Effector memory CD8-positive, alpha-beta T cell (primary cell): ENCODE measurements at regions not wholly inside any gene's neighbourhood (a gene's known extent, or its start where the extent isn't known, plus 50 kb on each side); places are given as distances from the start of the nearest gene placed in this dataset.

Experiments used
- ATAC-seq: fragments of 150-1000 bp; cut with Tn5 transposase; replicated peaks from 2 replicates; pipeline ENCODE4 v1.10.0; 2021; ENCODE audit warnings: mild to moderate bottlenecking, moderate library complexity
- DNase-seq, 3 experiments: peaks; one replicate each; pipeline ENCODE4 v3.0.0; 2021
- H3K27ac Mint-ChIP-seq, 2 donors: one replicate each; pipeline ENCODE4 v1.8.0; 2022; ENCODE audit warnings: mild to moderate bottlenecking in 2 of 2, mixed read lengths in 2 of 2, moderate library complexity in 2 of 2
- H3K27me3 Mint-ChIP-seq, 2 donors: one replicate each; pipeline ENCODE4 v1.8.0; 2022; ENCODE audit warnings: mixed read lengths in 2 of 2
- H3K36me3 Mint-ChIP-seq: one replicate; pipeline ENCODE4 v1.8.0; 2022; ENCODE audit warnings: mild to moderate bottlenecking, moderate library complexity, mixed read lengths; ENCODE audit not compliant: insufficient read depth
- H3K4me1 Mint-ChIP-seq, 2 donors: one replicate each; pipeline ENCODE4 v1.8.0; 2022; ENCODE audit warnings: low read depth in 2 of 2, mixed read lengths in 2 of 2
- H3K4me3 Mint-ChIP-seq, 2 donors: one replicate each; pipeline ENCODE4 v1.8.0; 2022; ENCODE audit warnings: mild to moderate bottlenecking in 2 of 2, mixed read lengths in 2 of 2, moderate library complexity in 2 of 2
- H3K9me3 Mint-ChIP-seq, 2 donors: one replicate each; pipeline ENCODE4 v1.8.0; 2022; ENCODE audit warnings: mixed read lengths in 2 of 2

- H3K4me1 Mint-ChIP-seq: no peaks in the 10 kb centered on the region
Measured at GRCh38 chr13:78215458-78216108, 297.0 kb upstream of the EDNRB start.

GRCh38 chr13:78201411-78201810 is 282.8 kb upstream of the EDNRB start:
- no peak for ATAC-seq
- no peak for DNase-seq
- H3K36me3 Mint-ChIP-seq: no peaks in the 10 kb centered on the region
- H3K4me3 Mint-ChIP-seq: no peak overlapping the region
- no peaks in the 10 kb centered on the region for H3K9me3 Mint-ChIP-seq
- H3K27ac Mint-ChIP-seq: no peak overlapping the region
- H3K4me1 Mint-ChIP-seq: no peaks in the 10 kb centered on the region
- no peaks in the 10 kb centered on the region for H3K27me3 Mint-ChIP-seq

More at GRCh38 chr13:78215458-78216108, 297.0 kb upstream of the EDNRB start:
- DNase-seq (no peak), ATAC-seq (no peak)
- no peaks in the 10 kb centered on the region for H3K36me3 Mint-ChIP-seq
- H3K9me3 Mint-ChIP-seq: no peaks in the 10 kb centered on the region
- no peak overlapping the region for H3K27ac Mint-ChIP-seq
- H3K27me3 Mint-ChIP-seq: no peaks in the 10 kb centered on the region
- no peak overlapping the region for H3K4me3 Mint-ChIP-seq

GRCh38 chr13:78198821-78199220 is 280.2 kb upstream of the EDNRB start:
- Mint-ChIP-seq H3K27me3 (no peaks in the 10 kb centered on the region), H3K9me3 (no peaks in the 10 kb centered on the region), H3K4me1 (no peaks in the 10 kb centered on the region), H3K36me3 (no peaks in the 10 kb centered on the region), H3K4me3 (no peak overlapping the region), H3K27ac (no peak overlapping the region)
- ATAC-seq (no peak), DNase-seq (no peak)

GRCh38 chr13:78198419-78198818 is 279.8 kb upstream of the EDNRB start:
- Mint-ChIP-seq H3K27ac (no peak overlapping the region), H3K9me3 (no peaks in the 10 kb centered on the region), H3K4me3 (no peak overlapping the region), H3K27me3 (no peaks in the 10 kb centered on the region), H3K4me1 (no peaks in the 10 kb centered on the region), H3K36me3 (no peaks in the 10 kb centered on the region)
- ATAC-seq: no peak
- DNase-seq: no peak

- H3K36me3 Mint-ChIP-seq: no peaks in the 10 kb centered on the region
Measured at GRCh38 chr13:78197231-78197630, 278.6 kb upstream of the EDNRB start.

GRCh38 chr13:78194904-78195639 is 276.4 kb upstream of the EDNRB start:
- H3K27me3 Mint-ChIP-seq: no peaks in the 10 kb centered on the region
- DNase-seq (no peak), ATAC-seq (no peak)
- no peak overlapping the region for H3K4me3 Mint-ChIP-seq
- H3K36me3 Mint-ChIP-seq: no peaks in the 10 kb centered on the region
- H3K4me1 Mint-ChIP-seq: no peaks in the 10 kb centered on the region
- no peak overlapping the region for H3K27ac Mint-ChIP-seq
- no peaks in the 10 kb centered on the region for H3K9me3 Mint-ChIP-seq

More at GRCh38 chr13:78197231-78197630, 278.6 kb upstream of the EDNRB start:
- no peak overlapping the region for H3K27ac Mint-ChIP-seq
- no peak overlapping the region for H3K4me3 Mint-ChIP-seq
- ATAC-seq (no peak), DNase-seq (no peak)
- no peaks in the 10 kb centered on the region for H3K27me3 Mint-ChIP-seq
- no peaks in the 10 kb centered on the region for H3K9me3 Mint-ChIP-seq
- H3K4me1 Mint-ChIP-seq: no peaks in the 10 kb centered on the region

- Mint-ChIP-seq H3K27ac (no peak overlapping the region), H3K4me1 (no peaks in the 10 kb centered on the region), H3K9me3 (no peaks in the 10 kb centered on the region), H3K27me3 (no peaks in the 10 kb centered on the region), H3K4me3 (no peak overlapping the region), H3K36me3 (no peaks in the 10 kb centered on the region)
- DNase-seq (no peak), ATAC-seq (no peak)
Measured at GRCh38 chr13:78193846-78194245, 275.2 kb upstream of the EDNRB start.

- ATAC-seq (no peak), DNase-seq (no peak)
- H3K9me3 Mint-ChIP-seq: no peaks in the 10 kb centered on the region
- H3K27me3 Mint-ChIP-seq: no peaks in the 10 kb centered on the region
- no peaks in the 10 kb centered on the region for H3K36me3 Mint-ChIP-seq
- no peaks in the 10 kb centered on the region for H3K4me1 Mint-ChIP-seq
- no peak overlapping the region for H3K27ac Mint-ChIP-seq
- no peak overlapping the region for H3K4me3 Mint-ChIP-seq
Measured at GRCh38 chr13:78192716-78193115, 274.1 kb upstream of the EDNRB start.

GRCh38 chr13:78190296-78190695 is 271.7 kb upstream of the EDNRB start:
- H3K4me1 Mint-ChIP-seq: peaks cover 0 to 2% of the 10 kb centered on the region in 2 donors
- no peak overlapping the region for H3K4me3 Mint-ChIP-seq
- ATAC-seq (no peak), DNase-seq (no peak)
- H3K36me3 Mint-ChIP-seq: no peaks in the 10 kb centered on the region
- H3K27ac Mint-ChIP-seq: no peak overlapping the region
- H3K9me3 Mint-ChIP-seq: no peaks in the 10 kb centered on the region
- no peaks in the 10 kb centered on the region for H3K27me3 Mint-ChIP-seq

GRCh38 chr13:78187781-78188180 is 269.1 kb upstream of the EDNRB start:
- Mint-ChIP-seq H3K36me3 (no peaks in the 10 kb centered on the region), H3K27me3 (no peaks in the 10 kb centered on the region), H3K27ac (no peak overlapping the region), H3K4me1 (peaks cover 0 to 2% of the 10 kb centered on the region in 2 donors), H3K4me3 (no peak overlapping the region), H3K9me3 (no peaks in the 10 kb centered on the region)
- ATAC-seq: no peak
- no peak for DNase-seq

GRCh38 chr13:78185700-78186099 is 267.1 kb upstream of the EDNRB start:
- no peak for ATAC-seq
- Mint-ChIP-seq H3K4me3 (no peak overlapping the region), H3K27me3 (peaks cover 0 to 7% of the 10 kb centered on the region in 2 donors), H3K27ac (no peak overlapping the region), H3K4me1 (peaks cover 0 to 2% of the 10 kb centered on the region in 2 donors), H3K36me3 (no peaks in the 10 kb centered on the region), H3K9me3 (no peaks in the 10 kb centered on the region)
- no peak for DNase-seq

- Mint-ChIP-seq H3K4me1 (peaks cover 0 to 2% of the 10 kb centered on the region in 2 donors), H3K27ac (no peak overlapping the region), H3K27me3 (peaks cover 0 to 12% of the 10 kb centered on the region in 2 donors), H3K36me3 (no peaks in the 10 kb centered on the region), H3K9me3 (no peaks in the 10 kb centered on the region), H3K4me3 (no peak overlapping the region)
- DNase-seq: no peak
- no peak for ATAC-seq
Measured at GRCh38 chr13:78183732-78184131, 265.1 kb upstream of the EDNRB start.

GRCh38 chr13:78182813-78183212 is 264.2 kb upstream of the EDNRB start:
- Mint-ChIP-seq H3K36me3 (no peaks in the 10 kb centered on the region), H3K27me3 (peaks cover 0 to 12% of the 10 kb centered on the region in 2 donors), H3K27ac (no peak overlapping the region), H3K9me3 (no peaks in the 10 kb centered on the region), H3K4me3 (no peak overlapping the region), H3K4me1 (peaks cover 0 to 2% of the 10 kb centered on the region in 2 donors)
- ATAC-seq (no peak), DNase-seq (no peak)

- ATAC-seq: no peak
- H3K4me1 Mint-ChIP-seq: no peaks in the 10 kb centered on the region
- no peaks in the 10 kb centered on the region for H3K9me3 Mint-ChIP-seq
- no peaks in the 10 kb centered on the region for H3K36me3 Mint-ChIP-seq
- no peak overlapping the region for H3K27ac Mint-ChIP-seq
- no peak overlapping the region for H3K4me3 Mint-ChIP-seq
- no peak for DNase-seq
- H3K27me3 Mint-ChIP-seq: peaks cover 0 to 13% of the 10 kb centered on the region in 2 donors
Measured at GRCh38 chr13:78177306-78177705, 258.7 kb upstream of the EDNRB start.
